Right forelimb (tissue), 1 donor: ENCODE measurements at regions not wholly inside any gene's neighbourhood (a gene's known extent, or its start where the extent isn't known, plus 50 kb on each side); places are given as distances from the start of the nearest gene placed in this dataset.

Experiments
- DNase-seq: peaks from one replicate; pipeline ENCODE4 v3.0.0-alpha.2; 2018

DNA sequence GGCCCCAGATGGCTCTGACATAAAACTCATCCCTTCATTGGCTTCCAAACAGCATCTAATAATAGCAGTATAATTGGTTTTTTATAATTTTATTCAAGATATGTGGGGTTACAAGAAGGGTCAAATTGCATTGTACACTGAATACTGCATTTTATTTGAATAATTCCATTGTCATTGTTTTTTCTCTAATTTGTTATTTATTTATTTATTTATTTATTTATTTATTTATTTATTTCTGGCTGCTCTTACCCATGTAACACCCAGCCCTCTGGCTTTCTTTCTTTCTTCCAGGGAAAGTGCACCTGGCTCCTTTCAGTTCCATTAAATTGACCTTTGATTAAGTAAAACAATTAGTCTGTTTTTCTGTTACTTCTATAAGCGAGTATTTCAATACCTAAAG lies 210.1 kb downstream of the CDH9 start:
- DNase-seq = no peak

DNA sequence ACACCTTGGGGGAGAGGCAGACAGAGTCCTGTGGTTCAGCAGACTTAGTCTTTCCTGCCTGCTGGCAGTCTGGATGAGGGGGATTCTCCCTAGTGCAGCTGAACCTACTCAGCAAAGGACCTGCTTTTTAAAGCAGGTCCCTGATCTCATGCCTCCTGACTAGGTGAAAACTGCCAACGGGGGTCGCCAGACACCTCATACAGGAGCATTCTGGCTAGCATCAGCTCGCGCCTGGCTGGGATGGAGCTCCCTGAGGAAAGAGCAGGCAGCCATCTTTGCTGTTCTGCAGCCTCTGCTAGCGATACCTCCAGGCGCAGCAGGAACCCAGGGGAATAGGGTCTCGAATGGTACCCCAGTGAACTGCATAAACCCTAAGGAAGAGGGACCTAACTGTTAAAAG lies 225.2 kb downstream of the CDH9 start:
- DNase-seq = no peak

GRCh38 chr5:26812714-26813113 lies 225.7 kb downstream of the CDH9 start:
- DNase-seq = no peak

DNA sequence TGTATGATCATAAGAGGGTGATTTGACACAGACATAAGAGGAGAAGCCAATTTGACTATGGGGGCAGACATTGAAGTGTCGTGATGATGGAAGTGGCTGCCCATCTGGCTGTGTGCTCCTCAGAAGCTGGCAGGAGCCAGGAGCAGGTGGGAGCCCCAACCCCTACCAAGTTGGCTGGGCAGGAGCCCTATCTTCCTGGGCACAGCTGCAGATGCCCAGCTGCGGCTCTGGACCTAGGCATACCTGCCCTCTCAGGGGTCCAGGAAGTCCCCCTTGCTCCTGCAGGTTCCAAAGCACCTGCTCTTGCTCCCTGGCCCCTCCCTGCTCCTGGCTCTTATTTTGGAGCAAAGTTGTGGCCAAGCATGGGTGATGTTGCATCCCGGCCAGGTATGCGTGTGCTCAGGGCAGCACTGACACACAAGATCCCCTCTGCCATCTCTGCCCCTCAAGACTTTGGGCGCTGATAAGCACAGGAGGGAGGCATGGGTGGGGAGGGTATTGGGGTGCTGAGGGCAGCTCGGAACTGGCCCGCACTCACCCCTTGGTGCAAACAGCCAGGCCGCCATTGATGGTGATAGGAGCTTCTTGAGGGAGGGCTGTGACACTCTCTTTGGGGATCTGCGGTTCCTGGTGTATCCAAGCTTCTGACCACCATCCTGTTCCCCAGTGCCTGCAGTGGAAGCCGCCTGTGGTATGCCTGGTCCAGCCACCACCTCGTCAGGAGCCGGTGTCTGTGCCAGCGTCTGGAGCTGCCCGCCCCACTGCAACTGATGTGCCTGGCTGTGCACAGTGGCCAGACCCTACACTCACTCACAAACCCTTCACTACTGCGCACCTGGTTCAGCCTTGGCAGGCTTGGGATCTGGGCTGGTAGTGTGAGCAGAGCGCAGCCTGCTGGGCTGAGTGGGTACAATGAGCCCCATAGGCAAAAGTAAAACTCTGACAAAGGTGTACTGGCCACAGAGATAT lies 230.9 kb downstream of the CDH9 start:
- no peak for DNase-seq

DNA sequence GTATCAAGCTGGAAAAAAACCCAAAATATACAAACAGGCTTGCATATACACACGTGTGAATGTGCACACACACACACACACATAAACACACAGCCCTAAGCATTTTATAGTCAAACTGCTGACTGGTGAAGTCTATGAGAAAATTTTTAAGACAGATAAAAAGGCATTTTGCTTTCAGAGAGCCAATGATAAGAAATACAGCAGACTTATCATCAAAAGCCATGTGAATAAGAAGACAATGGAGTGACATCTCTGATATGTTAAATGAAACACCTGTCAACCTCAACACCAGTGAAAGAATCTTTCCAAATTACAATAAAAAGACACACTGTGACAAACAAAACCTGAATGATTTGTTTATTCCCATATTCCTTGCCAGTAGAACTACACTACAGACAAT lies 233.3 kb downstream of the CDH9 start:
- no peak for DNase-seq

DNA sequence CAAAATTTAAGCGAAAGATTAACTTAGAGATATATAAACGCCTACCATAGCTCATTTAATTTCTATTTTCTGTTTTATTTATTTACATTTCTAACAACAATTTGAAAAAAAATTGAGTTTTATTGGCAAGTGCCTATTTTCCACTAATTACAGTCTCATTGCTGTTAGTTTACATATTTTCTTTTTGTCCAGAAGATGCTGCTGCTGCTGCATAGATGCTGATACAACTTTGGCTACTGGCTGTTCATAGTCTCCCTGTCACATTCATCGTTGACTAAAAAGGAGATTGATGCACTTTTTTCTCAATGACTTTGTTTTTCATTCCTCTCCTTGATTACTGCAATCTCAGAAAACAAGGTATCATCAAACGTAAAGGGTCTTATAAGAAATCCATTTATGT lies 235.4 kb downstream of the CDH9 start:
- no peak for DNase-seq

- no peak for DNase-seq
Measured at GRCh38 chr5:26791433-26791832, 247.0 kb downstream of the CDH9 start.

GRCh38 chr5:26791021-26791420 lies 247.4 kb downstream of the CDH9 start:
- no peak for DNase-seq

DNA sequence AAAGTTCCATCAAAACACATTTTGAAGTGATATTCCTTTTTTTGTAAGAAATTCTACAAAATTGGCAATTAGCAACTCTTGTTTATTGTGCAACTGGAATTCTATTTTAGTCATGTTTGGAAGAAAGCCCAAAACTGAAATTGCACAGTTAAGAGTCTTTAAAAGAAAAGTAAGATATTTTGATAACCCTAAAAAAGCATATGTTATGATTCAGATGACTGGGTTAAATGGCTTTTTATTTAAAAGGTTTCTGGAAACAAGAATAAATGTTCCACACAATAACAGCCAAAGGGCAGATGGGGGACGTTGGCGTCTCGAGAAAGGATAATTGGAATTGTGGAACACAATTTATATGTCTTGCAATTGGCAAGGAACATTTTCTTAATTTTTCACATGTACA lies 275.2 kb downstream of the CDH9 start:
- no peak for DNase-seq

DNA sequence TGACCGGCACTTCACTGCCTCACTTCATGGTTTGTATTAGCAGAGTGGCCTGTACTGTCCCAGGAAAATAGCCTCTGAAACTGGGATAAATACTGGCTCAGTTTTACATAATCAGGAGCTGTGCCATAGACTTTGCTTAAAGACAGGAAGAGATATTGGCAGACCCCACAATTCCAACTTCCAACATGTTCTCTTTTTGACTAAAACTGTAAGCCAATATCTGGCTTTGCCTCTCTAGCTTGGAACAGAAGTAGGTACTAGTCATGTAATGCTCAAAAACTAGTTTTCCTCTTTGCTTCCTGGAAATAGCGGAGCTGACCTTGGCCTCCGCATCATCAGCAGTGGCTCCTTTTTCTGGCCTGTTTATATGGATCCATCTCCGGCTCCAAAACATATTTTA lies 276.9 kb downstream of the CDH9 start:
- DNase-seq = no peak

GRCh38 chr5:26761045-26761444 lies 277.3 kb downstream of the CDH9 start:
- no peak for DNase-seq

DNA sequence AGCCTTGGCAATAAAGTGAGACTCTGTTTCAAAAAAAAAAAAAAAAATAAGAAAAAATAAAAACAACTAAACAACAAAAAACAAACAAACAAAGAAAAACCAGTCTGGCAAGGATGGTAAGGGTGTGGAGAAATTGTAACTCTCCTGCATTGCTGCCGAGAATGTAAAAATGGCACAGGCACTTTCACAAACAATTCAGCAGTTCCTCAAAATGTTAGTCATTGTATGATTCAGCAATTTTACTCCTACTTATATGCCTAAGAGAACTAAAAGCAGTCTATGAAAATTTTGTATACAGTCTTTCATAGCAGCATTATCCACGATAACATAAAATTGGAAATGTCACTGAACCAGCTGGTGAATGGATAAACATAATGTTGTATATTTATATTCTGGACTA lies 280.4 kb downstream of the CDH9 start:
- DNase-seq = no peak

- DNase-seq = no peak
Measured at GRCh38 chr5:26749829-26750228, 288.6 kb downstream of the CDH9 start.

DNA sequence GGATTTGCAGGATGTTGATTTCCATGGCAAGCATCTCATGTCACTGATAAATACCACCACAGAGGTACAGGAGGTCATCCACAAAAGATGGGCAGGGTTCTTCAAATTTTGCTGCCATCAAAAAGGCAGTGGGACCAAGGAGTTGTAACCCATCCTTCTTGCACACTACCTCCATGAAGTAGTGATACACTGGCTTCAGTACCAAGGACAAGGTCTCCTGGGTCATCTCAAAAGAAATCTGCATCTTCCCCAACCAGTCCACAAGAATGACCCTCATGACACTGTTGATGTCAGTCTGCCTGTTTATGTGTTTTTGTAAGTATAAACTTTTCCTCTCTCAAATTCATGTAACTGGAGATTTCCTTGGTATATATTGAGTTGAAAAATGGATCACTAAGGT lies 298.2 kb downstream of the CDH9 start:
- no peak for DNase-seq

DNA sequence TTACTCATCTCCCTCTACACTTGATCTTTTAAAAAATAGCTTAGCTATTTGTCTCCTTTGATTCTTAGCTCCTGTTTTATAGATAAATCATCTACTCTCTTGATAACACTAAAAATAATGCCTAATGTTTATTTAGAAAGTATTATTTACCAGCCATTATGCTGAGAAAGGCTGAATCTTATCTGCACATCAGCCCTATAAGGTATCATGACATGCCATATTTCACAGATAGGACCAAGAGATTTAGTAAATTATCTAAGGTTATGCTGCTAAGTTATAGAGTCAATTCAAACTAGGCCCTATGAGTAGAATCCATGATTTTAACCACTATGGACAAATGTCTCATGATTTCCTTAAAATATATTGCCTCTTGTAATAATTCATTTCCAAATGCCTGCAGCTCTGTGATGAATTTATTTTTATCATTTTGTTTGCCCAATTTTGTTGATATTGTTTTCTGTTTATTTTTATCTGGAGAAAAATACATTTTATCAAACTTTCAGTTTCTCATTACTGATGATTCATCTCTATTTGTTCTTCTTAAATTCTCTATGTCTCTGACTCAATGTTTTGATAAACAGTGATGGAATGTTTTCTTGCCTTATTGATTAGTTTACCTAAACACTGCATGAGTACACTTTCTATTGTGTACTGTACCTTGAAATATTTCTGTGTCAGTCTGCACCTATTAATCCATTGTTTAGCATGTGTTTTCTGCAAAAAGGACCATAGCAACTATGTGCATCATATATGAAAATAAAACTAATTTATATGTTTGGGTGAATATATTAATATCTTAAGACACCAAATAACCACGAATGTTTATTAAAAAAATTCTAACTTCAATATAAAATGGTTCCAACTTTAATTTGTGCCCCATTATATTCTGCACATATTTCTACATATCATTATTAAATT lies 300.8 kb downstream of the CDH9 start:
- DNase-seq = no peak

GRCh38 chr5:26727916-26728315 lies 310.5 kb downstream of the CDH9 start:
- DNase-seq = no peak

DNA sequence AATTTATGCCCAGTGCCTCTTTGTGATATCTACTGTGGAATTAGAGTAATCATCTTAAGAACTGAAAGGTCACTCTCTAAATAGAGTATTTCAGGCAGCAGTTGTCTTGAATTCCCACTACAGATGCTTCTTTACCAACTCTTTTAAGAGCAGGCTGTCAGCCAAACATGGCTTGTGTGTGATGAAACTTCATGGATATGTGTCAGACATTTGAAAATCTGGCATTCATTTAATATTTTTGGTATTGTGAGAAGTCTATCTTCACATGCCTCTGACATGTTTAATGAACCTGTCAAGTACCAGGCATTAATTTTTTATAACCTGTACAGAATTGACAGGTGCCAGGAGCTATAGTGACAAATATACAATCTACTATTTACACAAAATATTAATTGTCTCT lies 318.6 kb downstream of the CDH9 start:
- DNase-seq = no peak

DNA sequence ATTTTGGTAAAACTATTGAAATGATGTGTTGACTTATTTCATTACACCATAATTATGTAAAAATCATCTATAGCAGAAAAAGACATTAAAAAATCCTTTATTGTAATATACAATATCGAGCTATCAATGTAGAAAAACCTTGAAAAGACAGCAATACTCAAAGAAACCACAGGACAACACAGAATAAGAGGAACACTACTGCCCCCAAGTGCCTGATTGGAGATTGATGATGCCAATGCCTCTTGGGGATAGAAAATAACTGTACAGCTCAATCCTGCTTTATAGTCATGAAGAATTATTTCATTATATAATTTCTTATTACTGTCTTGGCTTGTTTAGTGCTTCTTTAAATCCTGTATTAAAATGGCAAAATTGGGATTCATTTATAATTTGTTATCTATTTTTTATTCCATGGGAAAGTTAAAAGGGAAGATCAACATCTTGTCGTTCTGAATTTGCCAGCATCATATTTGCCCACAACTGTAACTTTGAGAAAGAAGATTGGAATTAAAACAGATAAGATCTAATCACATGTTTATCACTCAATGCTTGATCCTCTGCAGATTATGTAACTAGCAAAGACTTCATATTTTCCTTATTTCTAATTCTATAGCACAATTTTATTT lies 337.5 kb downstream of the CDH9 start:
- DNase-seq = no peak

- DNase-seq = no peak
Measured at GRCh38 chr5:26692952-26693351, 345.4 kb downstream of the CDH9 start.

- DNase-seq = no peak
Measured at GRCh38 chr5:26691486-26691885, 346.9 kb downstream of the CDH9 start.

DNA sequence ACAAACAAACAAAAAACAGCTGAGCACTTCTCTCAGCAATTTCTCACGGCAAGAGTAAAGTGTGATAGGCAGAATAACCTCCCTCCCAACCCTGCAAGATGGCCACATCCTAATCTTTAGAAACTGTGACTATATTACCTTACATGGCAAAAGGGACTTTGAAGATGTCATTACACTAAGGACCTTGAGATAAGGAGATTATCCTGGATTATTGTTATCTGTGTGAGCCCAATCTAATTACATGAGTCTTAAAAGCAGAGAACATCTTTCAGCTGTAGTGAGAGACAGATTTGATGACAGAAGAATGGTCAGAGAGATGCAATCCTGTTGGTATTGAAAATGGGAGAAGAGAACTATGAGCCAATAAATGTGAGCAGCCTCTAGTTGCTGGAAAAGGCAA lies 347.9 kb downstream of the CDH9 start:
- no peak for DNase-seq

DNA sequence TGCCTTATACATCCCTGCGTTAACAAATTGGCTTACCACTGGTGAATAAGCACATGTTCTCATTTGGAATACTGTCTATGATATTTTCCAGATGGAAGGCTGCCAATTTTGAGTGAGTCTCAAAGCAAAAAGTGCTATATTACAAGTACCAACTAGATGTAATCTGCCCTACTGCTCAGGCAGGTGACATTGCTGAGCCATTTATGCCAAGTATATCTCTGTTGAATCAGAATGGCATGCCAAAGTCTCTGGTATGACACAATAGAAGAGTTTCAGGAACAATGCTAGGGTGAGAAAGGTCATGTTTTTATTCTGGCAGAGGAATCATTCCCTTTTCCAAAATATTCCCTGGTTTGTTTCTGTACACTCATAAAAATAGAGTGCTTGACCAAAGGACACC lies 356.5 kb downstream of the CDH9 start:
- DNase-seq = no peak

GRCh38 chr5:26674846-26675245 lies 363.5 kb downstream of the CDH9 start:
- DNase-seq = no peak
